GM12865 (cell line): ENCODE measurements at regions not wholly inside any gene's neighbourhood (a gene's known extent, or its start where the extent isn't known, plus 50 kb on each side); places are given as distances from the start of the nearest gene placed in this dataset.
"Not testable (repeated sequence)": the region's sequence is repeated elsewhere in the genome, so short reads cannot be mapped to it uniquely, and the experiment has no call there.

ENCODE experiments used
- DNase-seq: peaks from one replicate; pipeline ENCODE4 v3.0.0; 2010; ENCODE audit warnings: low read depth
- H3K4me3 ChIP-seq: 2 replicates; pipeline ENCODE4 v1.5.1; 2011; ENCODE audit warnings: mild to moderate bottlenecking, low read depth, low read length, control low read depth
- CTCF ChIP-seq: IDR thresholded peaks from 2 replicates; pipeline ENCODE4 v1.5.1; 2011; ENCODE audit warnings: low read length, control low read depth, low read depth, inconsistent platforms; ENCODE audit not compliant: insufficient read depth; ENCODE audit errors: missing control alignments

- TF ChIP-seq CTCF, result no peak
- no peak overlapping the region for H3K4me3 ChIP-seq
- DNase-seq, result no peak
These were observed 161.3 kb upstream of the RREB1 start for GRCh38 chr6:6946206-6947155.

- DNase-seq, result no peak
- H3K4me3 ChIP-seq, result no peak overlapping the region
These were observed 157.2 kb upstream of the RREB1 start for GRCh38 chr6:6950373-6951145.

GRCh38 chr6:6951355-6951754 is 156.4 kb upstream of the RREB1 start:
- H3K4me3 ChIP-seq, result no peak overlapping the region
- DNase-seq, result no peak
- TF ChIP-seq CTCF, result no peak

More at GRCh38 chr6:6950373-6951145, 157.2 kb upstream of the RREB1 start:
- no peak for TF ChIP-seq CTCF

DNA sequence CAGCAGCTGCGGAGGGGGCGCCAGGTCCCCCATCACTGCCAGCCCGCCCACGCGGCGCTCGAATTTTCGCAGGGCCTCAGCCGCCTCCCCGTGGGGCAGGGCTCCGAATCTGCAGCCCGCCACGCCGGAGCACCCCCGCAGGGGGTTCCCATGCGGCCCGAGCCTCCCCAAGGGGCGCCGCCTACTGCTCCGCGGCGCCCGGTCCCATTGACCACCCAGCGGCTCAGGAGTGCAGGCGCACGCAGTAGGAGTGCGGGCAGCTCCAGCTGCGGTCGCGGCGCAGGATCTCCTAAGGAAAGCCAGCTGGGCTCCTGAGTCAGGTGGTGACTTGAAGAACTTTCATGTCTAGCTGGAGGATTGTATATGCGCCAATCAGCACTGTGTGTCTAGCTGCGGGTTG is 155.3 kb upstream of the RREB1 start:
- DNase-seq, result no peak
- TF ChIP-seq CTCF, result no peak
- H3K4me3 ChIP-seq, result no peak overlapping the region

- not testable (repeated sequence) for DNase-seq
These were observed 154.8 kb upstream of the RREB1 start for GRCh38 chr6:6952927-6953326.

GRCh38 chr6:6960571-6961251 is 147.1 kb upstream of the RREB1 start:
- no peak overlapping the region for H3K4me3 ChIP-seq
- no peak for DNase-seq
- no peak for TF ChIP-seq CTCF

More at GRCh38 chr6:6952927-6953326, 154.8 kb upstream of the RREB1 start:
- not testable (repeated sequence) for H3K4me3 ChIP-seq

DNA sequence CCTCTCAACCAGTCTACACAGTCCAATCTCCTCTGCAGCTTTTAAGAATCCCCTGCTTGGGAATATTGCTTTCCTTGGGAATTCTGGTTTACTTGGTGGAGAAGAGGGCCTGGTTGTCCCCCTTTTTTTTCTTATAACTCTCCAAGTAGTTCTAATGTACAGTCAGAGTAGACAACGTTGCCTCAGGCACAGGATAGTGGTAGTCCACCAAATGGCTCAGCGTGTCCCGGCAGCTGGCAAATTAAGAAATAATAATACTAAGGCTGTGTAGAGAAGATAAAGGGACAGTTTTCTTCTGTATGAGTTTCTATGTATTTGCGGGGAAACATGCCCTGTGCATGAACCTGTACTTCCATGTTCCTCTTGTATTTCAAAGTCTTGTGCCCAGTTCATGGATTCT is 145.7 kb upstream of the RREB1 start:
- no peak for DNase-seq
- H3K4me3 ChIP-seq, result no peak overlapping the region
- TF ChIP-seq CTCF, result no peak
